Astrocyte (in vitro differentiated cells and primary cell): ENCODE measurements at regions not wholly inside any gene's neighbourhood (a gene's known extent, or its start where the extent isn't known, plus 50 kb on each side); places are given as distances from the start of the nearest gene placed in this dataset.

Experiments
- DNase-seq: peaks from one replicate; pipeline ENCODE4 v3.0.0-alpha.2; 2010; ENCODE audit warnings: low read depth
- FAIRE-seq: peaks from 2 replicates; lab custom pipeline; 2011; peaks lifted over from hg19 to GRCh38; lab: Jason Lieb, UNC
- H2AFZ ChIP-seq: 2 replicates; pipeline ENCODE4 v1.6.0; 2012; ENCODE audit warnings: low read depth, low read length, inconsistent platforms
- H3K27ac ChIP-seq: 2 replicates; pipeline ENCODE4 v1.5.1; 2011; ENCODE audit warnings: low read depth, low read length, inconsistent platforms
- H3K27me3 ChIP-seq: 2 replicates; pipeline ENCODE4 v1.6.0; 2011; ENCODE audit warnings: low read length, inconsistent platforms; ENCODE audit not compliant: insufficient read depth
- H3K36me3 ChIP-seq: 2 replicates; pipeline ENCODE4 v1.5.1; 2011; ENCODE audit warnings: low read length, inconsistent platforms; ENCODE audit not compliant: insufficient read depth
- H3K4me1 ChIP-seq: 2 replicates; pipeline ENCODE4 v1.5.1; 2011; ENCODE audit warnings: low read length, inconsistent platforms; ENCODE audit not compliant: insufficient read depth
- H3K4me2 ChIP-seq: 2 replicates; pipeline ENCODE4 v1.6.0; 2012; ENCODE audit warnings: low read length, inconsistent platforms
- H3K4me3 ChIP-seq: 2 replicates; pipeline ENCODE4 v1.5.1; 2011; ENCODE audit warnings: low read depth, mild to moderate bottlenecking, low read length, inconsistent platforms; ENCODE audit not compliant: insufficient read depth
- H3K79me2 ChIP-seq: 2 replicates; pipeline ENCODE4 v1.6.0; 2012; ENCODE audit warnings: mild to moderate bottlenecking, low read length, inconsistent platforms; ENCODE audit not compliant: insufficient read depth
- H3K9ac ChIP-seq: 2 replicates; pipeline ENCODE4 v1.6.0; 2012; ENCODE audit warnings: mild to moderate bottlenecking, low read length, inconsistent platforms
- H3K9me3 ChIP-seq: 2 replicates; pipeline ENCODE4 v1.5.1; 2012; ENCODE audit warnings: low read depth, mild to moderate bottlenecking, low read length, inconsistent platforms; ENCODE audit not compliant: insufficient read depth
- H4K20me1 ChIP-seq: 2 replicates; pipeline ENCODE4 v1.6.0; 2012; ENCODE audit warnings: low read length, inconsistent platforms; ENCODE audit not compliant: insufficient read depth
- H3K27ac Mint-ChIP-seq: one replicate; pipeline ENCODE4 v1.8.0; 2021; ENCODE audit warnings: mild to moderate bottlenecking, mixed read lengths; ENCODE audit not compliant: unreplicated experiment
- H3K27me3 Mint-ChIP-seq: one replicate; pipeline ENCODE4 v1.8.0; 2021; ENCODE audit warnings: low read depth, mixed read lengths; ENCODE audit not compliant: unreplicated experiment
- H3K36me3 Mint-ChIP-seq: one replicate; pipeline ENCODE4 v1.8.0; 2021; ENCODE audit warnings: low read depth, mixed read lengths; ENCODE audit not compliant: unreplicated experiment
- H3K4me1 Mint-ChIP-seq: one replicate; pipeline ENCODE4 v1.8.0; 2021; ENCODE audit warnings: low read depth, mixed read lengths; ENCODE audit not compliant: unreplicated experiment
- H3K4me3 Mint-ChIP-seq: one replicate; pipeline ENCODE4 v1.8.0; 2021; ENCODE audit warnings: mild to moderate bottlenecking, moderate library complexity, mixed read lengths; ENCODE audit not compliant: unreplicated experiment
- H3K9me3 Mint-ChIP-seq: one replicate; pipeline ENCODE4 v1.8.0; 2021; ENCODE audit warnings: mild to moderate bottlenecking, mixed read lengths; ENCODE audit not compliant: unreplicated experiment
- CTCF ChIP-seq: IDR thresholded peaks from 2 replicates; pipeline ENCODE4 v1.5.1; 2011; ENCODE audit warnings: low read depth, mild to moderate bottlenecking, inconsistent platforms, low read length, moderate library complexity; ENCODE audit not compliant: insufficient read depth
- EZH2 ChIP-seq: IDR thresholded peaks from 2 replicates; pipeline ENCODE4 v1.6.1; 2012; ENCODE audit warnings: mild to moderate bottlenecking, low read length, inconsistent platforms; ENCODE audit not compliant: insufficient read depth

- Mint-ChIP-seq H3K4me1 (no peaks in the 10 kb centered on the region), H3K4me3 (no peak overlapping the region), H3K27ac (no peak overlapping the region), H3K27me3 (no peaks in the 10 kb centered on the region), H3K9me3 (no peaks in the 10 kb centered on the region), H3K36me3 (no peaks in the 10 kb centered on the region)
- FAIRE-seq (no peak), DNase-seq (no peak)
- H3K4me2 ChIP-seq, result no peak overlapping the region
- no peaks in the 10 kb centered on the region for H4K20me1 ChIP-seq
- no peak for TF ChIP-seq EZH2
- no peak for TF ChIP-seq CTCF
- no peaks in the 10 kb centered on the region for H3K36me3 ChIP-seq
- no peaks in the 10 kb centered on the region for H3K9me3 ChIP-seq
- no peaks in the 10 kb centered on the region for H3K79me2 ChIP-seq
- H3K4me3 ChIP-seq, result no peak overlapping the region
- no peak overlapping the region for H3K27ac ChIP-seq
- H3K27me3 ChIP-seq, result no peaks in the 10 kb centered on the region
- H3K9ac ChIP-seq, result no peak overlapping the region
- no peaks in the 10 kb centered on the region for H3K4me1 ChIP-seq
- no peak overlapping the region for H2AFZ ChIP-seq
These were observed 1222.9 kb downstream of the ZPLD1 start for GRCh38 chr3:103657756-103658155.

GRCh38 chr3:103660810-103661209, 1226.0 kb downstream of the ZPLD1 start:
- no peak for TF ChIP-seq CTCF
- TF ChIP-seq EZH2, result no peak
- Histone ChIP-seq H3K9me3 (no peaks in the 10 kb centered on the region), H4K20me1 (no peaks in the 10 kb centered on the region), H3K36me3 (no peaks in the 10 kb centered on the region), H3K4me2 (no peak overlapping the region), H3K79me2 (no peaks in the 10 kb centered on the region), H3K4me1 (no peaks in the 10 kb centered on the region), H2AFZ (no peak overlapping the region), H3K27me3 (no peaks in the 10 kb centered on the region), H3K4me3 (no peak overlapping the region), H3K27ac (no peak overlapping the region), H3K9ac (no peak overlapping the region)
- no peaks in the 10 kb centered on the region for H3K36me3 Mint-ChIP-seq
- H3K4me1 Mint-ChIP-seq, result no peaks in the 10 kb centered on the region
- no peaks in the 10 kb centered on the region for H3K27me3 Mint-ChIP-seq
- DNase-seq (no peak), FAIRE-seq (no peak)
- no peak overlapping the region for H3K4me3 Mint-ChIP-seq
- no peak overlapping the region for H3K27ac Mint-ChIP-seq
- H3K9me3 Mint-ChIP-seq, result no peaks in the 10 kb centered on the region

- no peaks in the 10 kb centered on the region for H3K36me3 Mint-ChIP-seq
- H3K27me3 Mint-ChIP-seq, result no peaks in the 10 kb centered on the region
- Histone ChIP-seq H3K4me1 (no peaks in the 10 kb centered on the region), H3K4me3 (no peak overlapping the region), H3K9me3 (no peaks in the 10 kb centered on the region), H3K36me3 (no peaks in the 10 kb centered on the region), H3K27me3 (no peaks in the 10 kb centered on the region), H2AFZ (no peak overlapping the region), H3K27ac (no peak overlapping the region), H3K79me2 (no peaks in the 10 kb centered on the region), H3K4me2 (no peak overlapping the region), H4K20me1 (no peaks in the 10 kb centered on the region), H3K9ac (no peak overlapping the region)
- H3K9me3 Mint-ChIP-seq, result no peaks in the 10 kb centered on the region
- DNase-seq, result no peak
- TF ChIP-seq EZH2, result no peak
- TF ChIP-seq CTCF, result no peak
- no peaks in the 10 kb centered on the region for H3K4me1 Mint-ChIP-seq
- no peak overlapping the region for H3K27ac Mint-ChIP-seq
- no peak for FAIRE-seq
- no peak overlapping the region for H3K4me3 Mint-ChIP-seq
These were observed 1227.8 kb downstream of the ZPLD1 start for GRCh38 chr3:103662591-103662990.
